Activated CD8-positive, alpha-beta T cell treated with anti-CD3 and anti-CD28 coated beads, Interleukin-2, amount 10 ng/mL, durations not matched to agents 7 days and 5 days (primary cell): ENCODE measurements at regions not wholly inside any gene's neighbourhood (a gene's known extent, or its start where the extent isn't known, plus 50 kb on each side); places are given as distances from the start of the nearest gene placed in this dataset.
"Not testable (repeated sequence)": the region's sequence is repeated elsewhere in the genome, so short reads cannot be mapped to it uniquely, and the experiment has no call there.

Experiments
- ATAC-seq: fragments of 150-1000 bp; cut with Tn5 transposase; one replicate; pipeline ENCODE4 v1.10.0; 2021; ENCODE audit warnings: moderate library complexity
- CTCF ChIA-PET: fragments of 350-600 bp; sonication (Branson Sonifier 250); formaldehyde crosslinking; loops from one replicate; lab custom pipeline; 2021; ENCODE audit warnings: antibody characterized with exemption; lab: Charles Lee
- POLR2A ChIA-PET: fragments of 350-600 bp; sonication (Branson Sonifier 250); formaldehyde crosslinking; loops from one replicate; lab custom pipeline; 2021; ENCODE audit warnings: antibody characterized with exemption; lab: Charles Lee
- DNase-seq: peaks from one replicate; pipeline ENCODE4 v3.0.0-alpha.2; 2020
- H3K27ac Mint-ChIP-seq: one replicate; pipeline ENCODE4 v1.8.0; 2021; ENCODE audit warnings: mild to moderate bottlenecking, mixed read lengths
- H3K27me3 Mint-ChIP-seq: one replicate; pipeline ENCODE4 v1.8.0; 2021; ENCODE audit warnings: low read depth, mixed read lengths
- H3K36me3 Mint-ChIP-seq: one replicate; pipeline ENCODE4 v1.8.0; 2021; ENCODE audit warnings: low read depth, mixed read lengths
- H3K4me1 Mint-ChIP-seq: one replicate; pipeline ENCODE4 v1.8.0; 2021; ENCODE audit warnings: low read depth, mixed read lengths
- H3K4me3 Mint-ChIP-seq: one replicate; pipeline ENCODE4 v1.8.0; 2021; ENCODE audit warnings: mild to moderate bottlenecking, mixed read lengths
- H3K9me3 Mint-ChIP-seq: one replicate; pipeline ENCODE4 v1.8.0; 2022; ENCODE audit warnings: mixed read lengths; ENCODE audit not compliant: insufficient read depth

DNA sequence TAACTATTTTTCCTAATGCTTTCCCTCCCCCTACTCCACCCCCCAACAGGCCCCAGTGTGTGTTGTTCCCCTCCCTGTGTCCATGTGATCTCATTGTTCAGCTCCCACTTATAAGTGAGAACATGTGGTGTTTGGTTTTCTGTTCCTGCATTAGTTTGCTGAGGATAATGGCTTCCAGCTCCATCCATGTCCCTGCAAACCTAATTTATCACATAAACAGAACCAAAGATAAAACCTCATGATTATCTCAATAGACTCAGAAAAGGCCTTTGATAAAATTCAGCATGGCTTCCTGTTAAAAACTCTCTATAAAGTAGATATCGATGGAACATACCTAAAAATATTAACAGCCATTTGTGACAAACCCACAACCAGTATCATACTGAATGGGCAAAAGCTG is 884.1 kb upstream of the AUTS2 start:
- H3K27ac Mint-ChIP-seq, DNase-seq, H3K4me1 Mint-ChIP-seq, H3K27me3 Mint-ChIP-seq, POLR2A ChIA-PET, H3K4me3 Mint-ChIP-seq, H3K36me3 Mint-ChIP-seq, CTCF ChIA-PET, ATAC-seq: not testable (repeated sequence)
- H3K9me3 Mint-ChIP-seq, result peaks cover 11% of the 10 kb centered on the region

DNA sequence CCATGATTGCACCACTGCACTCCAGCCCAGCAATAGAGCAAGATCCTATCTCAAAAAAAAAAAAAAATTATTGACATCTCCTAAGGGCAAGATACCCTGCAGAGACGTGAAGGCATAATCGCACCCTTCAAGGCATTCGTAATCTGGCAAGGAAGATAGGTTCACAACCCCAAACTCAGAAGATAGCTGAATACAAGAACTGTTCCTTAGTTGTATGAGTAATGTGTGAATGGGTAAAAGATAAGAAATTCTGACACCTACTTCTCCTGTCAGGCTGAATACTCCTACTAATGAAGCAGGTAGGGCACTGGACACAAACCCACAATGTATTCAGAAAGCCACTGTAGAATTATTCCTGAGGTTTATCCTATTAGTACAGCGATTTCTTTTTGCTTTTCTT is 882.4 kb upstream of the AUTS2 start:
- POLR2A ChIA-PET, result no interaction called here
- H3K4me3 Mint-ChIP-seq, result no peak overlapping the region
- no peaks in the 10 kb centered on the region for H3K4me1 Mint-ChIP-seq
- CTCF ChIA-PET, result no interaction called here
- DNase-seq, result no peak
- no peaks in the 10 kb centered on the region for H3K27me3 Mint-ChIP-seq
- peaks cover 11% of the 10 kb centered on the region for H3K9me3 Mint-ChIP-seq
- no peak for ATAC-seq
- no peaks in the 10 kb centered on the region for H3K36me3 Mint-ChIP-seq
- no peak overlapping the region for H3K27ac Mint-ChIP-seq

DNA sequence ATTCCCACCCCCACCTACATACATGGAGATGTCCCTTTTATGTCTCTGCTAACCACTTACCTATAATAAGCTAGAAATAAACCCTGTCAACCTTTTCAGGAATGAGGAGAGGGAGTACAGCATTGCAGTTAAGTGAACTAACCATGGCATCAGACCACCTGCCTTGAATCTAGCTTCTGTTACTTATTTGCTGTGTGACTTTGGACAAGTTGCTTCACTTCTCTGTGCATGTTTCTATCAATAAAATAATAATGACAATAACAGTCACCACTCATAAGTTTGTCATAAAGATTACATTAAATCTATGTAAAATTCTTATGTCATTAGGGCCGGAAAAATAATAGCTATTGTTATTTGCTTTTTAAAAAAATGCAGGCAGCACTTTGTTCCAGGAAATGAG is 881.1 kb upstream of the AUTS2 start:
- Mint-ChIP-seq H3K4me1 (no peaks in the 10 kb centered on the region), H3K27ac (no peak overlapping the region), H3K4me3 (no peak overlapping the region), H3K27me3 (no peaks in the 10 kb centered on the region), H3K9me3 (peaks cover 11% of the 10 kb centered on the region), H3K36me3 (no peaks in the 10 kb centered on the region)
- ATAC-seq (no peak), DNase-seq (no peak)
- POLR2A ChIA-PET, result no interaction called here
- CTCF ChIA-PET, result no interaction called here

DNA sequence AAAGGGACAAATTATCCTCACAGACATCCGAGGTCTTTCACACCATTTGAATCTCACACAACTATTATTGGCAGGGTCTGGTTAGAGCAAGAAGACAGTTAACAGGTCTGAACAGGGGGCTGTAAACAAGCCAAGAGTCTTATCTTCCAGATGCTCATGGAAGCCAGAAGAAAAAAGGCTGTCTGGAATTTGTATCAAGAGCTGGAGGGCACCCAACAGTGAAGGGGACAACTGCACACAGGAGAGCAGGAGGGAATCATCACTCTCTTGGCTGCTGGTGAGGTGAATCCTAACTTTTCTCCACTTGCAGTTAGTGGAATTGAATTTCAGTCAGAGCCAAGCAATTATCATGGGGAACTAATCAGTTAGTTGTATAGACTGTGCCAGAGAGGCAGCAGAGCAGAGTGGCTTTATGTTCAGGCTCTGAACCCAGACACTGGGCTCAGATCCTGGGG is 880.2 kb upstream of the AUTS2 start:
- ChIA-PET POLR2A (no interaction called here), CTCF (no interaction called here)
- Mint-ChIP-seq H3K4me3 (no peak overlapping the region), H3K4me1 (no peaks in the 10 kb centered on the region), H3K9me3 (peaks cover 16% of the 10 kb centered on the region), H3K27me3 (no peaks in the 10 kb centered on the region), H3K36me3 (no peaks in the 10 kb centered on the region), H3K27ac (no peak overlapping the region)
- ATAC-seq (no peak), DNase-seq (no peak)

DNA sequence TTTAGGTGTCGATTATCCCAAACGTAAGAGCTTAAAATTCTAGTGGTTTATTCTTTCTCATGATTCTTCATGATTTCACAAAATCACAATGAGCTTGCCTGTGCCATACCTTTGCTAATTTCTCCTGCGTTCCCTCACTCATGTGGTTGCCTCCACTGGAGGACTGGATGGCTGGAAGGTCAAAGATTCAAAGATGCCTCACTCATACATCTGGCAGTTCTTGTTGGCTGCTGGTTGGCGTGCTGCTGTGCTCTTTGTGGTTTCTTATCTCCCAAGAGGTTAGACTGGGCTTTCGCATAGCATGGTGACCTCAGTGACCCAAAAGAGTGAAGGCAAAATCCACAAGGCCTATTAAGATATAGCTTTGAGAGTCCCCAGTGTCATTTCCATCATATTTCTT is 877.6 kb upstream of the AUTS2 start:
- POLR2A ChIA-PET, result no interaction called here
- Mint-ChIP-seq H3K4me1 (no peaks in the 10 kb centered on the region), H3K36me3 (no peaks in the 10 kb centered on the region), H3K4me3 (no peak overlapping the region), H3K27ac (no peak overlapping the region), H3K9me3 (peaks cover 18% of the 10 kb centered on the region), H3K27me3 (no peaks in the 10 kb centered on the region)
- CTCF ChIA-PET, result no interaction called here
- no peak for DNase-seq
- ATAC-seq, result no peak

DNA sequence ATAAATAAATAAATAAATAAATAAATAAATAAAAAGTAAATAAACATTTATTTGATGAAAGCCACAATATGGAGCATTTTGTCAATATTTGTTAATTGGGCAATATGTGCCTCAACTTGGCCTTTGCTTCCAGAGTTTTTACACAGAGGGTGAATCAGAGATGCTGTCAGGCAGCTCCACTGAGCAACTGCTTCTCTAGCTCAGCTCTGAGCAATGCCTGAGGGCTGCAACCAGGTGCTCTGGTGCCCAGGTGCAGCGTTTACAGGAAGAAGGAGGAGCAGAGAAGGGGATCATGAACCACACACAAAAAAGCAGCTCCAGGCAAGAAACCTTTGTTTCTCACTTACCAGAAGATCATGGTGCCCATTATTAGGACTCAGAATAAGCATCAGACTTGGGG is 876.2 kb upstream of the AUTS2 start:
- Mint-ChIP-seq H3K4me1 (no peaks in the 10 kb centered on the region), H3K9me3 (peaks cover 15% of the 10 kb centered on the region), H3K4me3 (no peak overlapping the region), H3K27ac (no peak overlapping the region), H3K27me3 (no peaks in the 10 kb centered on the region), H3K36me3 (no peaks in the 10 kb centered on the region)
- ChIA-PET POLR2A (no interaction called here), CTCF (no interaction called here)
- no peak for DNase-seq
- no peak for ATAC-seq

DNA sequence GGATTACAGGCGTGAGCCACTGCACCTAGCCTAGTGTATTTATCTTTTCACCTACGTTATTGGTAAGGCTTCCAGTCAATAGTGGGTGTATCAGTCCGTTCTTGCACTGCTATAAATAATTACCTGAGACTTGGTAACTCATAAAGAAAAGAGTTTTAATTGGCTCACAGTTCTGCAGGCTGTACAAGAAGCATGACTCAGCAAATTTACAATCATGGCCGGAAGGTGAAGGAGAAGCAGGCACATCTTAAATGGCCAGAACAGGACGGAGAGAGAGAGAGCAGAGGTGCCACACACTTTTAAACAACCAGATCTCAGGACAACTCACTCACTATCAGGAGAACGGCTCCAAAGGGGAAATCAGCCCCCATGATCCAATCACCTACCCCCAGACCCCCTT is 873.3 kb upstream of the AUTS2 start:
- Mint-ChIP-seq H3K36me3 (no peaks in the 10 kb centered on the region), H3K9me3 (peaks cover 7% of the 10 kb centered on the region), H3K4me3 (no peak overlapping the region), H3K27ac (no peak overlapping the region), H3K4me1 (no peaks in the 10 kb centered on the region), H3K27me3 (no peaks in the 10 kb centered on the region)
- DNase-seq, result no peak
- ChIA-PET CTCF (no interaction called here), POLR2A (no interaction called here)
- no peak for ATAC-seq

DNA sequence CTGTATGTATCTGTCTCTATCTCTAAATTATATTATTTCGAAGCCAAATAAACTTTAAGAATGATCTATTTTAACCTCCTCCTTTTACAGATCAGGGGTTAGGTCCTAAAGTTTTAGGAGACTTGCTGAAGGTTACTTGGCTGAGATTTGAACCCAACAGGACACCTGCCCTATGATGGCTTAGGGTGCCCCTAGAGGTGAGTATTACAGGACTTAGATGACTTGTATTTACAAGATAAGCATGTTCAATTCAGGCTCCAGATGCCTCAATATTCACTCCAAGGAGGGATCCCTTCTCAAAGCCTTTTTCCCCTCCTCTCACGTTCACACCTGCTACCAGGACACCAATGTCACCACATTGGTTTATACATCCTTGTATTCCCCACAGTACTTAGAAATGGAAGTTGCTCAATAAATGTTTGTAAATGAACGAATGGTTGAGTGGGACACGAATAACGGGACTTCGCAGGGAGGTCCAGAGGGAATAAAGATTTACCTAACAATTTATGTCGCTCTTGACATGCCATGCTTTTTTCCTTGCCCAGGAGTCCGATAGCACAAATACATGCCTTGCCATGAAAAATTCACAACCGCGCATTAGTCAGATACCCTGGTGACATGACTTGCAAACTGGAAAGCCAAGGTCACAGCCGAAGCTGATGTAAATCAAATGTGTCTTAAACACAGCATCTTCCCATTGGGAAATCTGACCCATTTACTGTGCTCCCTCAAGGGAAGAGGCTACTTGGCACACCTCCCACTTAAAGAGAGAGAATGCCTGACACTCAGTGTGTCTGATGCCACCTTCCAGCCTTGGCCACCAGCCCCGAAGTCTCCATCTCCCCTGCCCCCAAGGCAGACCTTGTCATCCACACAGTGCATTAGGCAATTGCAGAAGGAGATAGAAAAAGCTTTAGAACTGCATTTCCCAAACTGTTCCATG is 872.2 kb upstream of the AUTS2 start:
- Mint-ChIP-seq H3K36me3 (no peaks in the 10 kb centered on the region), H3K27ac (no peak overlapping the region), H3K4me3 (no peak overlapping the region), H3K4me1 (no peaks in the 10 kb centered on the region), H3K27me3 (no peaks in the 10 kb centered on the region), H3K9me3 (peaks cover 10% of the 10 kb centered on the region)
- DNase-seq (no peak), ATAC-seq (no peak)
- POLR2A ChIA-PET, result no interaction called here
- CTCF ChIA-PET, result no interaction called here

DNA sequence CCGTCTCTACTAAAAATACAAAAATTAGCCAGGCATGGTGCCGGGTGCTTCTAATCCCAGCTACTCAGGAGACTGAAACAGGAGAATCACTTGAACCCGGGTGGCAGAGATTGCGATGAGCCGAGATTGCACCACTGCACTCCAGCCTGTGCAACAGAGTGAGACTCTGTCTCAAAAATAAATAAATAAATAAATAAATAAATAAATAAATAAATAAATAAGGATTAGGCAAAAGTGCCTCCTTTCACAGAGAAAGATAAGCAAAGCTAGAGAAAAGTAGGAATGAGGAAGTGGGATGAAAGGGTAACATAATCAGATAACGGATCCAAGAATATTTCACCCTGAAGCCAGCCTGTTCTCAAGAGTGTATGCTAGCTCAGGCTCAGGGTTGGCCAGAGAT is 869.6 kb upstream of the AUTS2 start:
- POLR2A ChIA-PET, CTCF ChIA-PET, H3K4me1 Mint-ChIP-seq, H3K36me3 Mint-ChIP-seq, H3K9me3 Mint-ChIP-seq, H3K27me3 Mint-ChIP-seq, H3K4me3 Mint-ChIP-seq, H3K27ac Mint-ChIP-seq, ATAC-seq, DNase-seq: not testable (repeated sequence)

DNA sequence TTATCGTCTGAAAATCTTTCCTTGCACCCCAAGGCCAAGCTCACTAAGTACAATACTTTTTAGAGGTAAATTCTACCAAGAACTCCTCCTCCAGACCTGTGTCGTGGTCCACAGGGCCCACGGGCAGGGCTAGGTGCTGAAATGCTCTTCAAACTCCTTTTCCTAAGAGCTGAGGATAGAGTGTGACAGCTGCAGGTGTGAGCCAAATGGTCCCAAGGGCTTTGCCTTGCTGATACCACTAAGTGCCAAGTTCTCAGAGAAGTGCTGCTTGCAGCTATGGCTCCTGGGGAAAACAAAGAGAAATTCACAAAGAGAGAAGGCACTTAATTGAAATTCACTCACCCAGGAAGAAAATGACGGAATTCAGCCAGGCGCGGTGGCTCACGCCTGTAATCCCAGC is 868.9 kb upstream of the AUTS2 start:
- no peaks in the 10 kb centered on the region for H3K4me1 Mint-ChIP-seq
- no peaks in the 10 kb centered on the region for H3K36me3 Mint-ChIP-seq
- ATAC-seq, result no peak
- H3K27ac Mint-ChIP-seq, result no peak overlapping the region
- no peak overlapping the region for H3K4me3 Mint-ChIP-seq
- H3K27me3 Mint-ChIP-seq, result no peaks in the 10 kb centered on the region
- H3K9me3 Mint-ChIP-seq, result peaks cover 3% of the 10 kb centered on the region
- ChIA-PET CTCF (no interaction called here), POLR2A (no interaction called here)
- DNase-seq, result no peak

DNA sequence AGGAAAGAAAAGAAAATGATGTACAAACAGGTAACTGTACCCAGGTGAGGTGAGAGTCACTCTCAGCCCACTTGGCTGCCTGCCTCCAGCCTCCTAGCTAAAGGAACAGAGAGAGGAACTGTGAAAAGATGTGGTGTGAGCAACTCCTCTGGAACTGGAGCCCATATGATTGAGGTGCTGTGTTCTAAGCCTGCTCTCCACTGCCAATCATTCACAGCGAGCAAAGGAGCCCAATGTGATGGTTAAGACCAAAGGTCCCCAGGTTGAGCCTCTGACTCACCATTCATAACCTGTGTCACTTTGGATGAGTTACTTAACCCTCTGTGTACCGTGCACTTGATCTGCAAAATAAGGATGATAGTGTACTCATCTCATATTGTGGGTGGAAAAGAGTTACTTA is 868.1 kb upstream of the AUTS2 start:
- no peaks in the 10 kb centered on the region for H3K4me1 Mint-ChIP-seq
- no peaks in the 10 kb centered on the region for H3K36me3 Mint-ChIP-seq
- no peak overlapping the region for H3K27ac Mint-ChIP-seq
- H3K27me3 Mint-ChIP-seq, result no peaks in the 10 kb centered on the region
- POLR2A ChIA-PET, result no interaction called here
- ATAC-seq (no peak), DNase-seq (no peak)
- H3K4me3 Mint-ChIP-seq, result no peak overlapping the region
- CTCF ChIA-PET, result no interaction called here
- H3K9me3 Mint-ChIP-seq, result peaks cover 3% of the 10 kb centered on the region

DNA sequence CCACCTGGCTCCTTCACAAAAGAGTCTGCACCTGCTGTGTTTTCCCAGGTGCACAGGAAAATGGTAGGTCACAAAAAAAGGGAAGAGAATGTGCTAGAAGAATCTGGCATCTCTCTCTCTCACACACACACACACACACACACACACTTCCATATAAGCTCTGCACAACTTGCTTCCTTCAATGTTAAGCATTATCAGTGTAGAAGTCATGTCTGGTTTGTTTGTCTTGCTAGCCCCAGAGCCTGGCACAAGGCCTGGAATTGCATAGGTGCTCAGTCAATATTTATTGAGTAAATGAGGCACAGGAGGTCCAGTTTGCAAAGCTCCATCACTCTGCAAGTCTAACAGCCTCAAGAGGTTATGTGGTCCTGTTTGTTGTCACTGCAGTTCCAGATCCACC is 867.3 kb upstream of the AUTS2 start:
- Mint-ChIP-seq H3K4me3 (no peak overlapping the region), H3K36me3 (no peaks in the 10 kb centered on the region), H3K4me1 (no peaks in the 10 kb centered on the region), H3K27ac (no peak overlapping the region), H3K27me3 (no peaks in the 10 kb centered on the region), H3K9me3 (peaks cover 3% of the 10 kb centered on the region)
- CTCF ChIA-PET, result no interaction called here
- DNase-seq (no peak), ATAC-seq (no peak)
- POLR2A ChIA-PET, result no interaction called here
